ENCODE measurements at regions not wholly inside any gene's neighbourhood (a gene's known extent, or its start where the extent isn't known, plus 50 kb on each side); places are given as distances from the start of the nearest gene placed in this dataset.

GRCh38 chr12:131209082-131210070 lies 255.7 kb downstream of the ADGRD1 start:
- Histone ChIP-seq H3K79me1 (ENCODE audit: low read depth in 1 of 2, low read length in 2 of 2) (no peaks in the 10 kb centered on the region), H2AK9ac (replicated peaks; ENCODE audit: low read depth, low read length, poor library complexity) (no peak overlapping the region), H3K4me1 (ENCODE audit: control insufficient read depth, insufficient read depth, low read length) (no peaks in the 10 kb centered on the region), H3K9me3 (ENCODE audit: control insufficient read depth, insufficient read depth, low read length) (peaks cover 37% of the 10 kb centered on the region), H3K14ac (replicated peaks; ENCODE audit: low read depth, low read length) (no peak overlapping the region), H2BK20ac (ENCODE audit: low read depth, low read length) (no peak overlapping the region), H4K8ac (ENCODE audit: low read depth in 2 of 2, low read length in 2 of 2) (no peak overlapping the region), H2BK15ac (ENCODE audit: low read depth, low read length) (no peak overlapping the region), H2AFZ (replicated peaks; ENCODE audit: low read length, poor library complexity) (no peak overlapping the region), H4K91ac (ENCODE audit: insufficient read depth, low read depth, low read length) (no peak overlapping the region), H3K56ac (ENCODE audit: extremely low read depth, insufficient read depth, low read length) (no peak overlapping the region), H2BK120ac (ENCODE audit: low read depth, low read length) (no peak overlapping the region), H3K23ac (ENCODE audit: low read depth, low read length) (no peak overlapping the region), H3K9me1 (ENCODE audit: insufficient read depth, low read length) (no peaks in the 10 kb centered on the region), H3K18ac (ENCODE audit: low read depth, low read length) (no peak overlapping the region), H4K20me1 (ENCODE audit: insufficient read depth, low read length) (no peaks in the 10 kb centered on the region), H3K4me2 (ENCODE audit: low read depth, low read length) (no peak overlapping the region), H4K5ac (ENCODE audit: low read depth, low read length) (no peak overlapping the region), H3K36me3 (ENCODE audit: control insufficient read depth, insufficient read depth, low read length) (no peaks in the 10 kb centered on the region), H3K4ac (ENCODE audit: low read depth, low read length) (no peak overlapping the region), H2AK5ac (ENCODE audit: low read depth, low read length) (no peak overlapping the region), H3K9ac (ENCODE audit: low read depth, low read length) (no peak overlapping the region), H3K27me3 (ENCODE audit: control insufficient read depth, insufficient read depth, low read length) (no peaks in the 10 kb centered on the region), H3K27ac (ENCODE audit: insufficient read depth, low read length) (no peak overlapping the region), H3K4me3 (ENCODE audit: insufficient read depth, low read depth, low read length) (no peak overlapping the region), H2BK5ac (ENCODE audit: low read depth, low read length, poor library complexity, severe bottlenecking) (no peak overlapping the region)
- WGBS, 2 experiments (ENCODE audit: extremely low coverage in 2 of 2, insufficient read length in 1 of 2) = 69% methylated on average over 13 of the region's 21 CpGs; no CpG with 5 or more reads in 1 of the 2 experiments
- DNase-seq = no peak
- in situ Hi-C loops (cut with MboI; ENCODE audit: low sequenced_read_pairs) (no loop called here), intact Hi-C loops (cut with micrococcal nuclease) (no loop called here), dilution Hi-C loops (cut with HindIII; ENCODE audit: low sequenced_read_pairs, unreplicated experiment) (no loop called here)
- no peak for TF ChIP-seq NFE2L2 (IDR thresholded peaks at IDR 0.05; ENCODE audit: low read depth, low read length)
- no peak for TF ChIP-seq RAD21 (IDR thresholded peaks at IDR 0.05; ENCODE audit: low read length)
- TF ChIP-seq CTCF (conservative IDR thresholded peaks at IDR 0.05; ENCODE audit: low read depth, low read length) = no peak
- no peak for TF ChIP-seq MAFK (IDR thresholded peaks at IDR 0.05; ENCODE audit: low read depth, low read length)
- TF ChIP-seq BHLHE40 (IDR thresholded peaks at IDR 0.05; ENCODE audit: low read depth, low read length) = no peak
- no peak for TF ChIP-seq RCOR1 (IDR thresholded peaks at IDR 0.05; ENCODE audit: insufficient replicate concordance, low read length)
- no peak for TF ChIP-seq CEBPB (IDR thresholded peaks at IDR 0.05; ENCODE audit: low read depth, low read length)
- TF ChIP-seq RFX5 (IDR thresholded peaks at IDR 0.05; ENCODE audit: low read depth, low read length) = no peak
- TF ChIP-seq POLR2A (IDR thresholded peaks at IDR 0.05; ENCODE audit: low read depth, low read length) = no peak
- TF ChIP-seq MAZ (IDR thresholded peaks at IDR 0.05; ENCODE audit: borderline replicate concordance, low read depth, low read length) = no peak
- TF ChIP-seq ELK1 (IDR thresholded peaks at IDR 0.05; ENCODE audit: borderline replicate concordance, low read depth, low read length) = no peak
- no peak for TF ChIP-seq MXI1 (IDR thresholded peaks at IDR 0.05; ENCODE audit: borderline replicate concordance, low read depth, low read length)
- no peak for TF ChIP-seq SMC3 (IDR thresholded peaks at IDR 0.05; ENCODE audit: low read depth, low read length)
- no peak for TF ChIP-seq CHD1 (IDR thresholded peaks at IDR 0.05; ENCODE audit: low read depth, low read length)
- CTCF ChIA-PET = no interaction called here
- POLR2A ChIA-PET (ENCODE audit: unreplicated experiment) = no interaction called here
- no TSS peak for BruUV-seq (replicated peaks)
- no peak for ATAC-seq (ENCODE audit: low read depth)

All from IMR-90 (cell line).